ENCODE measurements at regions not wholly inside any gene's neighbourhood (a gene's known extent, or its start where the extent isn't known, plus 50 kb on each side); places are given as distances from the start of the nearest gene placed in this dataset.
"Not testable (repeated sequence)": the region's sequence is repeated elsewhere in the genome, so short reads cannot be mapped to it uniquely, and the experiment has no call there.

- Histone ChIP-seq H3K9me3 (ENCODE audit: low read depth) (no peaks in the 10 kb centered on the region), H3K36me3 (no peaks in the 10 kb centered on the region), H3K4me3 (no peak overlapping the region), H3K4me1 (ENCODE audit: low read depth) (no peaks in the 10 kb centered on the region), H3K27ac (no peak overlapping the region), H3K27me3 (no peaks in the 10 kb centered on the region)
- no peak for TF ChIP-seq CTCF (IDR thresholded peaks at IDR 0.05; ENCODE audit: low read depth, low read length)
- no peak for DNase-seq (ENCODE audit: low read depth in 1 of 2, low spot score in 1 of 2)
These were observed 517.1 kb downstream of the PCDH7 start for GRCh38 chr4:31237233-31237632.

- Histone ChIP-seq H3K9me3 (ENCODE audit: low read depth) (no peaks in the 10 kb centered on the region), H3K4me3 (no peak overlapping the region), H3K27me3 (no peaks in the 10 kb centered on the region), H3K36me3 (no peaks in the 10 kb centered on the region), H3K27ac (no peak overlapping the region), H3K4me1 (ENCODE audit: low read depth) (no peaks in the 10 kb centered on the region)
- DNase-seq (ENCODE audit: low read depth in 1 of 2, low spot score in 1 of 2): no peak
- TF ChIP-seq CTCF (IDR thresholded peaks at IDR 0.05; ENCODE audit: low read depth, low read length): no peak
These were observed 519.7 kb downstream of the PCDH7 start for GRCh38 chr4:31239886-31240285.

- no peak overlapping the region for H3K4me3 ChIP-seq
- H3K27me3 ChIP-seq: no peaks in the 10 kb centered on the region
- no peaks in the 10 kb centered on the region for H3K36me3 ChIP-seq
- DNase-seq (ENCODE audit: low read depth in 1 of 2, low spot score in 1 of 2): no peak
- no peak overlapping the region for H3K27ac ChIP-seq
- no peaks in the 10 kb centered on the region for H3K4me1 ChIP-seq (ENCODE audit: low read depth)
- no peaks in the 10 kb centered on the region for H3K9me3 ChIP-seq (ENCODE audit: low read depth)
- TF ChIP-seq CTCF (IDR thresholded peaks at IDR 0.05; ENCODE audit: low read depth, low read length): no peak
These were observed 521.4 kb downstream of the PCDH7 start for GRCh38 chr4:31241504-31242106.

DNA sequence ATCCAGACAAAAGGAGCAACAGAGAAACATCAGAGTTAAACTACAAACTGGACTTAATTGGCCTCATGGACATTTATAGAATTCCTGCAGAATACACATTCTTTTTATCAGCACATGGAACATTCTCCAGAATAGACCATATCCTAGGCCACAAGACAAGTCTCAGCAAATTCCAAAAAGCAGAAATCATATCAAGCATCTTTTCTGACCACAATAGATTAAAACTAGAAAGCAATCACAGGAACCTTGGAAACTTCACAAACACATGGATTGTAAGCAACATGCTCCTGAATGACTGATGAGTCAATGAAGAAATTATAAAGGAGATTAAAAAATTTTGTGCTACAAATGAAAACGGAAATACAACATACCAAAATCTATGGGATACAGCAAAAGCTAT, 526.7 kb downstream of the PCDH7 start:
- Histone ChIP-seq H3K36me3 (no peaks in the 10 kb centered on the region), H3K4me1 (ENCODE audit: low read depth) (no peaks in the 10 kb centered on the region), H3K27me3 (no peaks in the 10 kb centered on the region), H3K27ac (no peak overlapping the region), H3K9me3 (ENCODE audit: low read depth) (no peaks in the 10 kb centered on the region), H3K4me3 (no peak overlapping the region)
- DNase-seq (ENCODE audit: low read depth in 1 of 2, low spot score in 1 of 2): peak in 1 of 2 donors; percentile 2
- no peak for TF ChIP-seq CTCF (IDR thresholded peaks at IDR 0.05; ENCODE audit: low read depth, low read length)

GRCh38 chr4:31259119-31259518, 539.0 kb downstream of the PCDH7 start:
- no peak for DNase-seq (ENCODE audit: low read depth in 1 of 2, low spot score in 1 of 2)
- Histone ChIP-seq H3K27me3 (no peaks in the 10 kb centered on the region), H3K27ac (no peak overlapping the region), H3K4me3 (no peak overlapping the region), H3K4me1 (ENCODE audit: low read depth) (no peaks in the 10 kb centered on the region), H3K36me3 (no peaks in the 10 kb centered on the region), H3K9me3 (ENCODE audit: low read depth) (no peaks in the 10 kb centered on the region)
- no peak for TF ChIP-seq CTCF (IDR thresholded peaks at IDR 0.05; ENCODE audit: low read depth, low read length)

GRCh38 chr4:31261632-31262031, 541.5 kb downstream of the PCDH7 start:
- H3K27ac ChIP-seq: no peak overlapping the region
- no peak overlapping the region for H3K4me3 ChIP-seq
- H3K9me3 ChIP-seq (ENCODE audit: low read depth): no peaks in the 10 kb centered on the region
- no peaks in the 10 kb centered on the region for H3K36me3 ChIP-seq
- no peaks in the 10 kb centered on the region for H3K4me1 ChIP-seq (ENCODE audit: low read depth)
- TF ChIP-seq CTCF (IDR thresholded peaks at IDR 0.05; ENCODE audit: low read depth, low read length): no peak
- no peak for DNase-seq (ENCODE audit: low read depth in 1 of 2, low spot score in 1 of 2)
- no peaks in the 10 kb centered on the region for H3K27me3 ChIP-seq

DNA sequence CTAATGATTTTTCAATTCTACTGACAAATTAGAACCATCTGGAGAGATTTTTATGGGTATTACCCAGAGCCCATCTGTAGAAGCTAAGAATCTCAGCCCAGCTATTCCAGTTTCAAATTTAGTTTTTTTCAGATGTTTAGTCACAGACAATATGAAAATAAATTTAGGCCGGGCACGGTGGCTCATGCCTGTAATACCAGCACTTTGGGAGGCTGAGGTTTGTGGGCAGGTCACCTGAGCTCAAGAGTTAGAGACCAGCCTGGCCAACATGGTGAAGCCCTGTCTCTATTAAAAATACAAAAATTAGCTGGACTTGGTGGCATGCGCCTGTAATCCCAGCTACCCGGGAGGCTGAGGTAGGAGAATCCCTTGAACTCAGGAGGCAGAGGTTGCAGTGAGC, 545.9 kb downstream of the PCDH7 start:
- H3K27ac ChIP-seq; DNase-seq (ENCODE audit: low read depth in 1 of 2, low spot score in 1 of 2); H3K4me1 ChIP-seq (ENCODE audit: low read depth); H3K9me3 ChIP-seq (ENCODE audit: low read depth); H3K27me3 ChIP-seq; H3K36me3 ChIP-seq; H3K4me3 ChIP-seq: not testable (repeated sequence)
